HEK293 (cell line): ENCODE measurements at regions not wholly inside any gene's neighbourhood (a gene's known extent, or its start where the extent isn't known, plus 50 kb on each side); places are given as distances from the start of the nearest gene placed in this dataset.
"Not testable (repeated sequence)": the region's sequence is repeated elsewhere in the genome, so short reads cannot be mapped to it uniquely, and the experiment has no call there.

Experiments used
- CTCF ChIA-PET: fragments of 350-600 bp; formaldehyde crosslinking; extraction: SDS; loops from one replicate; lab custom pipeline; 2021; ENCODE audit warnings: antibody characterized with exemption; lab: Yijun Ruan, JAX
- POLR2A ChIA-PET: fragments of 300-600 bp; formaldehyde crosslinking; extraction: SDS; loops from one replicate; lab custom pipeline; 2020; ENCODE audit warnings: antibody characterized with exemption, inconsistent platforms; lab: Yijun Ruan, JAX
- H3K27ac ChIP-seq: fragments of 200-500 bp; sonication (Bioruptor generic); 2 replicates; pipeline ENCODE4 v1.5.1; 2014; ENCODE audit warnings: low read depth, low read length, control low read depth, inconsistent platforms; ENCODE audit errors: extremely low read depth
- H3K36me3 ChIP-seq, 2 experiments: fragments of 200-500 bp in 1 of 2; sonication (Bioruptor generic) in 1 of 2; 1 replicate in 1 of 2; 2 replicates in 1 of 2; pipeline ENCODE4 v1.5.1; 2014 to 2017; ENCODE audit warnings: inconsistent platforms in 2 of 2, low read length in 2 of 2; ENCODE audit not compliant: control insufficient read depth in 2 of 2, insufficient read depth in 1 of 2
- H3K4me1 ChIP-seq: fragments of 200-500 bp; sonication (Bioruptor generic); 2 replicates; pipeline ENCODE4 v1.5.1; 2014; ENCODE audit warnings: mild to moderate bottlenecking, low read length, inconsistent platforms; ENCODE audit not compliant: control insufficient read depth, insufficient read depth
- H3K4me3 ChIP-seq: 2 replicates; pipeline ENCODE4 v1.5.1; 2011; ENCODE audit warnings: low read depth, mild to moderate bottlenecking, control low read depth, low read length, moderate library complexity
- H3K9me3 ChIP-seq: fragments of 200-500 bp; sonication (Bioruptor generic); 2 replicates; pipeline ENCODE4 v1.5.1; 2014; ENCODE audit warnings: low read depth, low read length, inconsistent platforms; ENCODE audit not compliant: control insufficient read depth, insufficient read depth
- HOXC10 ChIP-seq: sonication (generic); formaldehyde crosslinking; IDR thresholded peaks from 2 replicates; pipeline ENCODE4 v1.8.1; 2023; ENCODE audit warnings: mild to moderate bottlenecking, missing genetic modification reagents
- HOXD13 ChIP-seq: sonication (generic); formaldehyde crosslinking; IDR thresholded peaks from 2 replicates; pipeline ENCODE4 v1.8.0; 2022; ENCODE audit warnings: missing genetic modification reagents, borderline replicate concordance
- MEIS1 ChIP-seq: sonication (generic); formaldehyde crosslinking; IDR thresholded peaks from 2 replicates; pipeline ENCODE4 v1.8.1; 2022; ENCODE audit warnings: missing genetic modification reagents, mild to moderate bottlenecking, borderline replicate concordance
- OVOL3 ChIP-seq: fragments of 450-650 bp; formaldehyde crosslinking; IDR thresholded peaks from 2 replicates; pipeline ENCODE4 v1.5.1; 2016; ENCODE audit warnings: missing biosample characterization, missing genetic modification characterization
- YY2 ChIP-seq: fragments of 450-650 bp; formaldehyde crosslinking; IDR thresholded peaks from 2 replicates; pipeline ENCODE4 v1.5.1; 2016; ENCODE audit warnings: missing biosample characterization, missing genetic modification characterization
- ZBTB1 ChIP-seq: fragments of 450-650 bp; formaldehyde crosslinking; IDR thresholded peaks from 2 replicates; pipeline ENCODE4 v1.5.1; 2016; ENCODE audit warnings: missing biosample characterization, missing genetic modification characterization
- ZBTB7A ChIP-seq: fragments of 450-650 bp; formaldehyde crosslinking; IDR thresholded peaks from 2 replicates; pipeline ENCODE4 v1.5.1; 2016; ENCODE audit warnings: low read depth, missing biosample characterization, missing genetic modification characterization
- ZNF138 ChIP-seq: fragments of 450-650 bp; formaldehyde crosslinking; IDR thresholded peaks from 2 replicates; pipeline ENCODE4 v1.5.1; 2016; ENCODE audit warnings: missing biosample characterization, missing genetic modification characterization, borderline replicate concordance
- ZNF174 ChIP-seq: fragments of 450-650 bp; formaldehyde crosslinking; IDR thresholded peaks from 2 replicates; pipeline ENCODE4 v1.5.0; 2017; ENCODE audit warnings: missing biosample characterization, mild to moderate bottlenecking, missing genetic modification characterization
- ZNF202 ChIP-seq: fragments of 450-650 bp; formaldehyde crosslinking; IDR thresholded peaks from 2 replicates; pipeline ENCODE4 v1.5.1; 2016; ENCODE audit warnings: missing biosample characterization, missing genetic modification characterization, borderline replicate concordance
- ZNF26 ChIP-seq: fragments of 450-650 bp; formaldehyde crosslinking; IDR thresholded peaks from 2 replicates; pipeline ENCODE4 v1.5.1; 2016; ENCODE audit warnings: missing biosample characterization, missing genetic modification characterization
- ZNF654 ChIP-seq: fragments of 450-650 bp; formaldehyde crosslinking; IDR thresholded peaks from 2 replicates; pipeline ENCODE4 v1.5.1; 2016; ENCODE audit warnings: low read depth, missing biosample characterization, missing genetic modification characterization
- ZNF843 ChIP-seq: fragments of 450-650 bp; formaldehyde crosslinking; IDR thresholded peaks from 2 replicates; pipeline ENCODE4 v1.5.1; 2016; ENCODE audit warnings: missing biosample characterization, missing genetic modification characterization
- ZSCAN23 ChIP-seq: fragments of 450-650 bp; formaldehyde crosslinking; IDR thresholded peaks from 2 replicates; pipeline ENCODE4 v1.5.1; 2016; ENCODE audit warnings: missing biosample characterization, missing genetic modification characterization
- TF ChIP-seq, protein P1 (sequence below): fragments of 450-650 bp; formaldehyde crosslinking; IDR thresholded peaks from 2 replicates; pipeline ENCODE4 v1.5.1; 2016; ENCODE audit warnings: missing biosample characterization, missing genetic modification characterization
- TF ChIP-seq, protein P2 (sequence below): fragments of 450-650 bp; formaldehyde crosslinking; IDR thresholded peaks from 2 replicates; pipeline ENCODE4 v1.5.1; 2016; ENCODE audit warnings: missing biosample characterization, missing genetic modification characterization

DNA sequence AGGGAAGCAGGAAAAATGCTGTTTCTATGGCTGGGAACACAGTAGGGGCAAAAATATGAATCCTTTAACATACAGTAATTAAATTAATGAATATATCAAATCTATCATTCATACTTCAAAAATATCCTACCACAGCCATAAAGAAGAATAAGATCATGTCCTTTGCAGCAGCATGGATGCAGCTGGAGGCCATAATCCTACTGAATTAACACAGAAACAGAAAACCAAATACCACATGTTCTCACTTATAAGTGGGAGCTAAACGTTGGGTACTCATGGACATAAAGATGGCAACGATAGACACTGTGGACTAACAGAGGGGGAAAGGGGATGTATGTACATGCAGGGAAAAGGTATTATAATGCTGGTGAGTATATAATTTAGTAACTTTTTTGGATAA, 137.2 kb upstream of the APC start:
- H3K9me3 ChIP-seq, H3K4me3 ChIP-seq, POLR2A ChIA-PET, H3K4me1 ChIP-seq, H3K36me3 ChIP-seq, H3K27ac ChIP-seq, CTCF ChIA-PET: not testable (repeated sequence)

DNA sequence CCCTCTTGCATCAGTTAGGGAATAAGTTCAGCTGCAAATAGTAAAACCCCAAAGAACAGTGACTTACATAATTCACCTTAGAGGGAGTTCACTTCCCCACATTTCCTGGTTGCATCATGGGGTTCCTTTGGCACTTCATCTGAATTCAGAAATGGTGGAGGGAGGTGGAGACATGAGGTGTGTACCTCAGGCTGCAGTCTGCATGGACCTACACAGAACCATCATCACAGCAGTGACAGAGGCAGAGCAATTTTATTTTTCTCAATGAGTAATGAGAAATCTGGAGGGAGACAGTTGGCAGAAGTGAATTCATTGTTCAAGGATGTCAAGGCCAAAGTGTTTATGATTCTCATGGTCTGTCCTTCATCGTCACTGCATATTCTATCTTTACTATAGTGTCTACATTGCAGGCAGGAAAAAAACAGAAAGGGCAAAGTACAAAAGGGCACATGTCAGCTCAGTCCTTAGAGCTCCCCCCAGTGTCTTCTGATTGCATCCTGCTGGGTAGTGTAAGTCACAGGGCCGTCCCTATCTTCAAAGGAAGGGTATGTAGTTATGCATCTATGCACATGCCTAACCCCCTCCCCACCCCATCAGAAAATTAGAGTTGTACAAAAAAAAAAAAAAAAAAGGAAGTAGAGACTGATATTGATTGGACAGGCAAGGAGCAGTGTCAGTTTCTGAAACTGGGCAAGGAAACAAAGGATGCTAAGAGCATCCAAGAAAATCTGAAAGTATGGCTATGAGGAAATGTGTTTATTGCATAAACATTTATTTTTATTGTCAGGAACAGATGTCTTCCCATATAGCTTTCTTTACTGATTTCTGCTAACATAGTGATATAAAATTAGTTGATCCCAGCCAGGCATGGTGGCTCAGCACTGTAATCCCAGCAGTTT, 132.7 kb upstream of the APC start:
- POLR2A ChIA-PET, result no interaction called here
- Histone ChIP-seq H3K36me3 (no peaks in the 10 kb centered on the region), H3K4me1 (no peaks in the 10 kb centered on the region), H3K27ac (no peak overlapping the region), H3K9me3 (no peaks in the 10 kb centered on the region), H3K4me3 (no peak overlapping the region)
- CTCF ChIA-PET, result interaction anchor here (0.7 to 3.5 kb wide), 8 partner anchors 12 to 1416 kb away, joined by 3 to 10 read pairs (median 4); no protein-coding TSS in a partner anchor
- TF ChIP-seq HOXC10 (CRISPR knock-in tag) (no peak), YY2 (tag by site-specific recombination) (no peak), ZSCAN23 (tag by site-specific recombination) (no peak), ZNF654 (peak; percentile 33; the same call in 1 of the 2 replicates)
- TF ChIP-seq, protein P1, sequence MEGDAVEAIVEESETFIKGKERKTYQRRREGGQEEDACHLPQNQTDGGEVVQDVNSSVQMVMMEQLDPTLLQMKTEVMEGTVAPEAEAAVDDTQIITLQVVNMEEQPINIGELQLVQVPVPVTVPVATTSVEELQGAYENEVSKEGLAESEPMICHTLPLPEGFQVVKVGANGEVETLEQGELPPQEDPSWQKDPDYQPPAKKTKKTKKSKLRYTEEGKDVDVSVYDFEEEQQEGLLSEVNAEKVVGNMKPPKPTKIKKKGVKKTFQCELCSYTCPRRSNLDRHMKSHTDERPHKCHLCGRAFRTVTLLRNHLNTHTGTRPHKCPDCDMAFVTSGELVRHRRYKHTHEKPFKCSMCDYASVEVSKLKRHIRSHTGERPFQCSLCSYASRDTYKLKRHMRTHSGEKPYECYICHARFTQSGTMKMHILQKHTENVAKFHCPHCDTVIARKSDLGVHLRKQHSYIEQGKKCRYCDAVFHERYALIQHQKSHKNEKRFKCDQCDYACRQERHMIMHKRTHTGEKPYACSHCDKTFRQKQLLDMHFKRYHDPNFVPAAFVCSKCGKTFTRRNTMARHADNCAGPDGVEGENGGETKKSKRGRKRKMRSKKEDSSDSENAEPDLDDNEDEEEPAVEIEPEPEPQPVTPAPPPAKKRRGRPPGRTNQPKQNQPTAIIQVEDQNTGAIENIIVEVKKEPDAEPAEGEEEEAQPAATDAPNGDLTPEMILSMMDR, result 0 out of 2 replicates have a peak, but pooled peaks have one; percentile 15

DNA sequence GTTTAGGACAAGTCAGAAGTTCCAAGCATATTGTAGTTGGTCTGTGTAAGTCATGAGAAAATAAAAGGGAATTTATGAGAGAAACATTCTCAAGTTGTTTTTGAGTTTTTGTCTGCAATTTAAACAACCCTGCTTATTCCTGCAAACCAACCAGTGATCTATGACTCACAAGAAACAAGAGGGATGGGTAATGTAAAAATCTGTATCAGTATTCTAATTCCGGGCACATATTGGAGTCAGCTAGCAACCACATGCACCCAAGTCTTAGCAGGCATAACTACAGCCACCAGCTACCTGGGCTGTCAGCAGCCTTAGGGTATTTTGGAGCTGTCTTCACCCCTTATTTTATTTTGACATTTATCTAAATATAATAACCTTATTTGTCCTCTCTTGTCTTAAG, 128.7 kb upstream of the APC start:
- Histone ChIP-seq H3K27ac (no peak overlapping the region), H3K36me3 (no peaks in the 10 kb centered on the region)
- CTCF ChIA-PET, result interaction anchor here (1.0 kb wide), 1 partner anchor 148 kb away, joined by 3 read pairs; no protein-coding TSS in a partner anchor
- TF ChIP-seq OVOL3 (tag by site-specific recombination) (no peak), ZNF202 (tag by site-specific recombination) (no peak), MEIS1 (CRISPR knock-in tag) (no peak), HOXD13 (CRISPR knock-in tag) (no peak), ZNF138 (no peak), ZNF843 (tag by site-specific recombination) (no peak), ZBTB1 (tag by site-specific recombination) (no peak), ZNF26 (tag by site-specific recombination) (no peak), ZBTB7A (tag by site-specific recombination) (no peak), ZNF174 (tag by site-specific recombination) (no peak)
- TF ChIP-seq, protein P2, sequence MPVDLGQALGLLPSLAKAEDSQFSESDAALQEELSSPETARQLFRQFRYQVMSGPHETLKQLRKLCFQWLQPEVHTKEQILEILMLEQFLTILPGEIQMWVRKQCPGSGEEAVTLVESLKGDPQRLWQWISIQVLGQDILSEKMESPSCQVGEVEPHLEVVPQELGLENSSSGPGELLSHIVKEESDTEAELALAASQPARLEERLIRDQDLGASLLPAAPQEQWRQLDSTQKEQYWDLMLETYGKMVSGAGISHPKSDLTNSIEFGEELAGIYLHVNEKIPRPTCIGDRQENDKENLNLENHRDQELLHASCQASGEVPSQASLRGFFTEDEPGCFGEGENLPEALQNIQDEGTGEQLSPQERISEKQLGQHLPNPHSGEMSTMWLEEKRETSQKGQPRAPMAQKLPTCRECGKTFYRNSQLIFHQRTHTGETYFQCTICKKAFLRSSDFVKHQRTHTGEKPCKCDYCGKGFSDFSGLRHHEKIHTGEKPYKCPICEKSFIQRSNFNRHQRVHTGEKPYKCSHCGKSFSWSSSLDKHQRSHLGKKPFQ, result no peak
- TF ChIP-seq, all 188 proteins: peak for 0
- Histone ChIP-seq H3K4me3 (no peak overlapping the region), H3K9me3 (no peaks in the 10 kb centered on the region), H3K4me1 (no peaks in the 10 kb centered on the region)
- POLR2A ChIA-PET, result no interaction called here
